HG02973 (cell line): ENCODE measurements at regions not wholly inside any gene's neighbourhood (a gene's known extent, or its start where the extent isn't known, plus 50 kb on each side); places are given as distances from the start of the nearest gene placed in this dataset.

Experiments used
- ATAC-seq: cut with Tn5 transposase; IDR thresholded peaks from one replicate; pipeline ENCODE4 v1.9.1; 2021; ENCODE audit warnings: moderate library complexity; ENCODE audit not compliant: unreplicated experiment

GRCh38 chr1:168387781-168388760 lies 107.4 kb downstream of the TBX19 start:
- ATAC-seq: no peak

DNA sequence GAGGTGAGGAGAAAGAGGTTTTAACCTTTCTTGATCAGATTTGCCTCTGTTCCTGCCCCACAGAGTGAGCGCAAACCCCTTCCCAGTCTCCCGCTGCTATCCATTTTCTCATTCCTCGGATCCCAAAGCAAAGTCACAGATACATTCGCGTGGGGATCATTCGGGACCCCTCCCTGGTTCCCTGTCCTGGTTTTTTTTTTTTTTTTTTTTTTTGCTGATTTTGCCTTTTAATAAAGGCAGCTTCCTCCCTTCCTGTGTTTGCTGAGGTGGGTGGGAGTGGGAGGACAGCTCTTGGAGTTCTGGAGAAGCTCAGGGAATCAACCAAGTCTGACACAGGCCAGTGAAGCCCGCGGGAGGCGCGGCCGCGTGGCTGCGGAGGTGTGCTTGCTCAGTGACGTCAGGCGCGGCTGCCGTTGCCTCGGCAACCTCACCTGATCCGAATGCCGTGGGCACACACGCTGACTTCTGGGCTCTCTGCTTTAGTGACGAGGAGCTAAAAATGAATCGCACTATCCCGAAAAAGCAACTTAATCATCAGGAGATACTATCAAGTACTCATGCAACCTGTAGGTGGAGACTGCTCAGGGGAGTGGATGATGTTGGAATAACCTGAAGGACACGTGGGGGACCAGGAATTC lies 106.4 kb downstream of the TBX19 start:
- no peak for ATAC-seq

- no peak for ATAC-seq
Observed at GRCh38 chr1:168386492-168386891, 105.8 kb downstream of the TBX19 start.

GRCh38 chr1:168381850-168382249 lies 101.2 kb downstream of the TBX19 start:
- ATAC-seq: no peak

- ATAC-seq: no peak
Observed at GRCh38 chr1:168380945-168381344, 100.3 kb downstream of the TBX19 start.

- no peak for ATAC-seq
Observed at GRCh38 chr1:168379104-168379860, 98.6 kb downstream of the TBX19 start.

GRCh38 chr1:168375566-168376300 lies 95.1 kb downstream of the TBX19 start:
- no peak for ATAC-seq

- ATAC-seq: no peak
Observed at GRCh38 chr1:168374566-168374965, 93.9 kb downstream of the TBX19 start.

DNA sequence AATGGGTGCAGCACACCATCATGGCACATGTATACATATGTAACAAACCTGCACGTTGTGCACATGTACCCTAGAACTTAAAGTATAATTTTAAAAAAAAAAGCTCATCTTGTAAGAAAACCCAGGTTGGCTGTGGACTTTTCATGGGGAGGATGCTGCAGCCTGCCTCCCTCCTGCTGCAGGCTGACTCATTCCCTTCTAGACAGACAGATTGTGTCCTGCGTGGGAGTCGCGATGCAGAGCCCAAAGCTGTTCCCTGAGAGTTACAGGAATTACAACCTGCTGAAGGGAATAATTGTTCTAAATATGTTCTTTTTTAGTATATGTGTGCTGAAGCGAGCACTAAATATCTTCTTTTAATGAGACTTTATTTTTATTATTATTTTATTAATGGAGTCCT lies 93.2 kb downstream of the TBX19 start:
- no peak for ATAC-seq

- ATAC-seq: no peak
Observed at GRCh38 chr1:168372861-168373371, 92.2 kb downstream of the TBX19 start.

GRCh38 chr1:168372307-168372706 lies 91.6 kb downstream of the TBX19 start:
- no peak for ATAC-seq

DNA sequence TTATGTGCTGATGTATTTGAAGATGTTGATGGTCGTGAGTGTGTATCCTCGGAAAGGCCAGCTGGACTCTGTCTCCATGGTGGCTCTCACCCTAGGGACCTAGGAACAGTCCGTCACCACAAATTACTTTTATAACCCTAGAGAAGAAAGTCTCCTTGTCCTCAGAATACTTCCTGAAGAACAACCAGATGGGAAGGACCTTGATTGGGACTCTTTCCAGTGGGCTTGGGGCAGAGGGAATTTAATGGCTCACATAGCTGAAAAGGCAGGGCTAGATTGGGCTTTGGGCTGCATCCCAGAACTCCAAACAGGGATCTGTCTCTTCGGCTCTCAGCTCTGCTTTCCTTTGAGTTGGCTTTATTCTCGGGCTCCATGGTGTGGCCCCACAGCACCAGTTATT lies 90.8 kb downstream of the TBX19 start:
- ATAC-seq: no peak

GRCh38 chr1:168370586-168370985 lies 89.9 kb downstream of the TBX19 start:
- ATAC-seq: no peak

DNA sequence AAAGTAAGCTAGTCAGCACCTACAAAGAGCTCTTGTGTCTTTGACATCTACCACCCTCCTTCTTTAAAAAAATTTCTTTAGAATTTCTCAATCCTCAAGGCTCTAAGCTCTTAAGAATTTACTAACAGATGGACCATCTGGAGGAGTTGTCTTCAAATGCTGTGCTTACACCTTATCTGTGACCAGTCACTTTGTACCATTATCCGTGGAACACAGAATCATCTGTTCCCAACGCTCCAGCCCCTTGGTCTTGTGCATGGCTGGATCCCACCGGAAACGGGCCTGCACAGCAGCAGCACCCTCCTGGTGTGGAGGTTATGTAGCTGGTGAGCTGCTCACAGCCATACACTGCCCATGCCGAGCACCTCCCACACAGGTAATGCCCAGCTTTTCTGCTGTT lies 89.0 kb downstream of the TBX19 start:
- ATAC-seq: no peak

DNA sequence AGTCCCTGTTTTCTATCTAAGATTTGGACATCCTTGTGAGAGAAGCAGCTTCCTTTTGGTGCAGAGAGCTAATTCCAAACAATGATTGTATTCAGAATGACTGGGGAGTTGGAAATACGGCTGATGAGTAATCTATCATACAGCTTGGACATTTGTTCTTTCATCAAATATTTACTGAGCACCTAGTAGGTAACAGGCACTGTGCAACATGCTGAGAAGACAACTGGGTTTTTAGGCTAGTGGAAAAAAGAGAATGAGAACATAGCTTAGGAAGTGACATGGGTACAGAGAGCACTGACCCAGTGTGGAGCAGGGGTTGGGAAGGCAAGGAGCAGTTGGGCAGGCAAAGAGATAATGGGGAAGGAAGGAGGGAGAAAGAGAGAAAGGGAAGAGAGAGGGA lies 87.5 kb downstream of the TBX19 start:
- ATAC-seq: no peak

DNA sequence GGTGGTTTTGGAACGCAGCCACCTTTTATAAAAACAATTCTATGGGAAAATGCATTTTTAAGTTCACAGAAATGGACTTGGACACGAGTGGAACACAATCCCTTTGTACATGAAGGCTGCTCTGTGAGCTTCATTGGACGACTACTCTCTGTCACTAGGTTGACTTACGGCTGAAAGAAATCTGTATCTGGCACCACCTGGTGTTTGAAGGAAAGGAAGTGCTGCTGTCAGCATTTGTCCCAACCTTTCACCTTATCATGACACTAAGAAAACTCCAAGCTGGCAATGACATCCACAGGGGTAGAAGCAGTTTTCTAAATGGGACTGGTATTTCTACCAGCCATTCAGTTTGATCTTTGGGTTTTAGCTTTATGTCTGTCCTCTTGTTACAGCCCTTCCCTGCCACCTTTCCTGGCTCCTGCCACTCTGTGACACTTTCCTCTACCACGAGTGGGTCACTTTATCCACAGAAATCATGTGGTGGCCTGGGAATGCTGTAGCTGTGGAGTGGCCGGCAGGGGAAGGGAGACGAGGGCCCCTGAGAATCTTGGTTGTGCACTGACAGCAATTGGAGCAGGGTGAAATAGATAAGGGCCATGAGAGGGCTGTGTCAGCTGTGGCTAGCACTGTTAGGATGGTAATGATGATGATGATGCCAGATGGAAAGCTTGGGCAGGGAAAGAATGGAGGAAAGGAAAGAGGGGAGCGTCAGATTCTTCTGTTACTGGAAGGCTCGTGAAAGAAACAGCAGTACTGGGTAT lies 85.2 kb downstream of the TBX19 start:
- no peak for ATAC-seq
